ENCODE measurements at regions not wholly inside any gene's neighbourhood (a gene's known extent, or its start where the extent isn't known, plus 50 kb on each side); places are given as distances from the start of the nearest gene placed in this dataset.

GRCh38 chr2:139819273-139819796, 1039.1 kb upstream of the NXPH2 start:
- Histone ChIP-seq H3K27ac (ENCODE audit: control insufficient read depth, insufficient read depth, low read length) (no peak overlapping the region), H4K20me1 (ENCODE audit: control insufficient read depth, extremely low read depth, insufficient read depth, low read length) (no peaks in the 10 kb centered on the region), H3K36me3 (ENCODE audit: control insufficient read depth in 2 of 2, extremely low read depth in 1 of 2, insufficient read depth in 2 of 2, low read length in 2 of 2) (no peaks in the 10 kb centered on the region), H3K4me2 (ENCODE audit: control insufficient read depth, extremely low read depth, insufficient read depth, low read depth, low read length) (no peak overlapping the region), H3K27me3 (ENCODE audit: control insufficient read depth, extremely low read depth, insufficient read depth, low read length) (no peaks in the 10 kb centered on the region), H3K9me1 (ENCODE audit: control insufficient read depth, extremely low read depth, insufficient read depth, low read length) (no peaks in the 10 kb centered on the region), H3K9me3 (ENCODE audit: control insufficient read depth, low read depth, low read length) (no peaks in the 10 kb centered on the region), H3K79me2 (ENCODE audit: control insufficient read depth, insufficient read depth, low read length) (no peaks in the 10 kb centered on the region), H3K9ac (ENCODE audit: control insufficient read depth, extremely low read depth, insufficient read depth, low read length) (no peak overlapping the region), H2AFZ (ENCODE audit: control insufficient read depth, low read length) (no peak overlapping the region), H3K4me3 (ENCODE audit: control insufficient read depth in 2 of 3, extremely low read depth in 1 of 3, insufficient read depth in 2 of 3, low read depth in 1 of 3, low read length in 3 of 3) (no peak overlapping the region), H3K4me1 (ENCODE audit: control insufficient read depth, extremely low read depth, insufficient read depth, low read length) (no peaks in the 10 kb centered on the region)
- TF ChIP-seq CTCF (optimal IDR thresholded peaks at IDR 0.05 in 1 of 3, IDR thresholded peaks at IDR 0.05 in 1 of 3, conservative IDR thresholded peaks at IDR 0.05 in 1 of 3; ENCODE audit: extremely low read depth in 1 of 3, insufficient read depth in 2 of 3, low read length in 3 of 3) (no peak), EZH2 (IDR thresholded peaks at IDR 0.05; ENCODE audit: low read length) (no peak)
- dilution Hi-C loops (cut with MboI; ENCODE audit: extremely low pct_ligation_motif_present, low sequenced_read_pairs), result no loop called here
- FAIRE-seq (no peak), DNase-seq (ENCODE audit: low read depth, low spot score) (no peak)

- Histone ChIP-seq H3K4me3 (ENCODE audit: control insufficient read depth in 2 of 3, extremely low read depth in 1 of 3, insufficient read depth in 2 of 3, low read depth in 1 of 3, low read length in 3 of 3) (no peak overlapping the region), H3K79me2 (ENCODE audit: control insufficient read depth, insufficient read depth, low read length) (no peaks in the 10 kb centered on the region), H4K20me1 (ENCODE audit: control insufficient read depth, extremely low read depth, insufficient read depth, low read length) (no peaks in the 10 kb centered on the region), H3K4me1 (ENCODE audit: control insufficient read depth, extremely low read depth, insufficient read depth, low read length) (no peaks in the 10 kb centered on the region), H3K9ac (ENCODE audit: control insufficient read depth, extremely low read depth, insufficient read depth, low read length) (no peak overlapping the region), H3K27me3 (ENCODE audit: control insufficient read depth, extremely low read depth, insufficient read depth, low read length) (no peaks in the 10 kb centered on the region), H3K9me1 (ENCODE audit: control insufficient read depth, extremely low read depth, insufficient read depth, low read length) (no peaks in the 10 kb centered on the region), H2AFZ (ENCODE audit: control insufficient read depth, low read length) (no peak overlapping the region), H3K9me3 (ENCODE audit: control insufficient read depth, low read depth, low read length) (no peaks in the 10 kb centered on the region), H3K27ac (ENCODE audit: control insufficient read depth, insufficient read depth, low read length) (no peak overlapping the region), H3K36me3 (ENCODE audit: control insufficient read depth in 2 of 2, extremely low read depth in 1 of 2, insufficient read depth in 2 of 2, low read length in 2 of 2) (no peaks in the 10 kb centered on the region), H3K4me2 (ENCODE audit: control insufficient read depth, extremely low read depth, insufficient read depth, low read depth, low read length) (no peak overlapping the region)
- TF ChIP-seq EZH2 (IDR thresholded peaks at IDR 0.05; ENCODE audit: low read length) (no peak), CTCF (optimal IDR thresholded peaks at IDR 0.05 in 1 of 3, IDR thresholded peaks at IDR 0.05 in 1 of 3, conservative IDR thresholded peaks at IDR 0.05 in 1 of 3; ENCODE audit: extremely low read depth in 1 of 3, insufficient read depth in 2 of 3, low read length in 3 of 3) (no peak)
- dilution Hi-C loops (cut with MboI; ENCODE audit: extremely low pct_ligation_motif_present, low sequenced_read_pairs), result no loop called here
- DNase-seq (ENCODE audit: low read depth, low spot score) (no peak), FAIRE-seq (no peak)
These were observed 1034.3 kb upstream of the NXPH2 start for GRCh38 chr2:139814458-139814857.
